Caco-2 (cell line): ENCODE measurements at regions not wholly inside any gene's neighbourhood (a gene's known extent, or its start where the extent isn't known, plus 50 kb on each side); places are given as distances from the start of the nearest gene placed in this dataset.

ENCODE experiments used
- BruUV-seq: library from RNA; stranded (reverse); fragments of 400-500 nt; replicated peaks from 2 replicates; lab custom pipeline; 2021; lab: Mats Ljungman, UMichigan
- CTCF ChIA-PET: fragments of 300-600 bp; sonication (Branson Sonifier 250); formaldehyde crosslinking; loops from one replicate; lab custom pipeline; 2022; ENCODE audit warnings: antibody characterized with exemption; lab: Charles Lee
- POLR2A ChIA-PET: fragments of 300-600 bp; sonication (Branson Sonifier 250); formaldehyde crosslinking; loops from one replicate; lab custom pipeline; 2022; ENCODE audit warnings: antibody characterized with exemption; lab: Charles Lee
- DNase-seq, 2 experiments: peaks; one replicate each; pipeline versions ENCODE4 v3.0.0 to v3.0.0-alpha.2; 2020 to 2022
- H3K27me3 ChIP-seq: replicated peaks from 2 replicates; pipeline ENCODE4 v1.6.0; 2011; ENCODE audit warnings: low read length; ENCODE audit not compliant: control insufficient read depth, insufficient read depth
- H3K36me3 ChIP-seq: 2 replicates; pipeline ENCODE4 v1.5.1; 2011; ENCODE audit warnings: low read length; ENCODE audit not compliant: control insufficient read depth, insufficient read depth
- H3K4me1 ChIP-seq: fragments of 250-450 bp; sonication (Bioruptor Pico); 2 replicates; pipeline ENCODE4 v1.5.1; 2020; ENCODE audit warnings: mild to moderate bottlenecking
- H3K4me3 ChIP-seq: 2 replicates; pipeline ENCODE4 v1.5.1; 2011; ENCODE audit warnings: low read depth, mild to moderate bottlenecking, control low read depth, low read length
- H3K9me3 ChIP-seq: fragments of 250-450 bp; sonication (Bioruptor Pico); 2 replicates; pipeline ENCODE4 v1.5.1; 2020; ENCODE audit warnings: mild to moderate bottlenecking, moderate library complexity
- H3K27ac Mint-ChIP-seq: one replicate; pipeline ENCODE4 v1.8.0; 2022; ENCODE audit warnings: mixed read lengths; ENCODE audit not compliant: unreplicated experiment
- H3K27me3 Mint-ChIP-seq: one replicate; pipeline ENCODE4 v1.8.0; 2022; ENCODE audit warnings: mixed read lengths; ENCODE audit not compliant: insufficient read depth, unreplicated experiment
- H3K36me3 Mint-ChIP-seq: one replicate; pipeline ENCODE4 v1.8.0; 2022; ENCODE audit warnings: mild to moderate bottlenecking, mixed read lengths; ENCODE audit not compliant: insufficient read depth, unreplicated experiment
- H3K4me1 Mint-ChIP-seq: one replicate; pipeline ENCODE4 v1.8.0; 2022; ENCODE audit warnings: low read depth, mixed read lengths; ENCODE audit not compliant: unreplicated experiment
- H3K4me3 Mint-ChIP-seq: one replicate; pipeline ENCODE4 v1.8.0; 2022; ENCODE audit warnings: mild to moderate bottlenecking, moderate library complexity, mixed read lengths; ENCODE audit not compliant: unreplicated experiment
- H3K9me3 Mint-ChIP-seq: one replicate; pipeline ENCODE4 v1.8.0; 2022; ENCODE audit warnings: mixed read lengths; ENCODE audit not compliant: unreplicated experiment
- intact Hi-C: fragments of 100-400 bp; cut with micrococcal nuclease; formaldehyde crosslinking; loops from one replicate; pipeline ENCODE4 v1.10.0; 2022; ENCODE audit not compliant: unreplicated experiment
- TF ChIP-seq, protein P1 (sequence below), 2 experiments: fragments of 200-600 bp in 1 of 2; IDR thresholded peaks; 1 replicate in 1 of 2; 2 replicates in 1 of 2; pipeline versions ENCODE4 v1.5.1 to v1.8.0; 2011 to 2022; ENCODE audit warnings: antibody characterized with exemption in 1 of 2, control low read depth in 1 of 2, inconsistent platforms in 1 of 2, low read depth in 1 of 2, low read length in 1 of 2, mild to moderate bottlenecking in 1 of 2, moderate library complexity in 1 of 2; ENCODE audit not compliant: insufficient read depth in 1 of 2, severe bottlenecking in 1 of 2, unreplicated experiment in 1 of 2

DNA sequence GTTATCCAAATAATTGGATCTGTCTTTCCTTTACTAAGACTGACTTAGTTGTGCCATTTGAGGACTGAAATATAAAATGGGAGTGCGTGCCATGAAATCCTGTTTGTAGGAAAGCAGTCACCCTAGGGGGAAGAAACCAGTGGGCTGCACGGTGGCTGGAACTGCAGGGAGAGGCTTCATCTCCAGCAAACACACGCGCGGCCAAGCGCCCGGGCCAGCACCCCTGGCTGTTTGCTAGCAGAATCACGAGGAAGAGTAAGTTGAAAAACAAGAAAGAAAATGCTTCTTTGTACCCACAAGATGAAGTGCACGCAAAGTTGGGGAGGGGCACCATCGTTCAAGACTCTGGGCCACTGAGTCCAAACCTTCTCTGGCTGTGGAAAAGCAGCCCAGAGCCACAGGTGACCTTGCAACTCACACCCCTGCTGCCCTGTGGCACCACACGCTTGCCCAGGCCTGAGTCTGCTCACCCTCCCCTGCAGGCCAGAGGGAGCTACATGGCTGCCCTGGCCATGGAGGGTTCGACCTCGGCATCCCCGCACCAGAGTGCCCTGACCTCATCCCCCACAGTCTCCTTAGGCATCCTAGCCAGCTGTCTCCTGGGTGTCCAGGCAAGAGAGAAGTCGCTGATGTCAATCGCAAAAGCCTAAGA is 55.2 kb downstream of the IRX2 start:
- intact Hi-C loops = no loop called here
- Mint-ChIP-seq H3K4me1 (no peaks in the 10 kb centered on the region), H3K27me3 (no peaks in the 10 kb centered on the region), H3K36me3 (peaks cover 4% of the 10 kb centered on the region), H3K4me3 (no peak overlapping the region), H3K9me3 (peaks cover 25% of the 10 kb centered on the region), H3K27ac (no peak overlapping the region)
- Histone ChIP-seq H3K36me3 (no peaks in the 10 kb centered on the region), H3K9me3 (no peaks in the 10 kb centered on the region), H3K4me3 (no peak overlapping the region), H3K4me1 (no peaks in the 10 kb centered on the region), H3K27me3 (no peaks in the 10 kb centered on the region)
- DNase-seq = no peak
- TF ChIP-seq, protein P1, sequence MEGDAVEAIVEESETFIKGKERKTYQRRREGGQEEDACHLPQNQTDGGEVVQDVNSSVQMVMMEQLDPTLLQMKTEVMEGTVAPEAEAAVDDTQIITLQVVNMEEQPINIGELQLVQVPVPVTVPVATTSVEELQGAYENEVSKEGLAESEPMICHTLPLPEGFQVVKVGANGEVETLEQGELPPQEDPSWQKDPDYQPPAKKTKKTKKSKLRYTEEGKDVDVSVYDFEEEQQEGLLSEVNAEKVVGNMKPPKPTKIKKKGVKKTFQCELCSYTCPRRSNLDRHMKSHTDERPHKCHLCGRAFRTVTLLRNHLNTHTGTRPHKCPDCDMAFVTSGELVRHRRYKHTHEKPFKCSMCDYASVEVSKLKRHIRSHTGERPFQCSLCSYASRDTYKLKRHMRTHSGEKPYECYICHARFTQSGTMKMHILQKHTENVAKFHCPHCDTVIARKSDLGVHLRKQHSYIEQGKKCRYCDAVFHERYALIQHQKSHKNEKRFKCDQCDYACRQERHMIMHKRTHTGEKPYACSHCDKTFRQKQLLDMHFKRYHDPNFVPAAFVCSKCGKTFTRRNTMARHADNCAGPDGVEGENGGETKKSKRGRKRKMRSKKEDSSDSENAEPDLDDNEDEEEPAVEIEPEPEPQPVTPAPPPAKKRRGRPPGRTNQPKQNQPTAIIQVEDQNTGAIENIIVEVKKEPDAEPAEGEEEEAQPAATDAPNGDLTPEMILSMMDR (IDR thresholded peaks at IDR 0.05; ENCODE audit: insufficient read depth in 1 of 2, low read depth in 1 of 2, low read length in 1 of 2, severe bottlenecking in 1 of 2, unreplicated experiment in 1 of 2) = no peak
- CTCF ChIA-PET = interaction anchor here (1.0 kb wide), 1 partner anchor 109 kb away, joined by 4 read pairs; no protein-coding TSS in a partner anchor
- POLR2A ChIA-PET = no interaction called here
- BruUV-seq = no TSS peak

DNA sequence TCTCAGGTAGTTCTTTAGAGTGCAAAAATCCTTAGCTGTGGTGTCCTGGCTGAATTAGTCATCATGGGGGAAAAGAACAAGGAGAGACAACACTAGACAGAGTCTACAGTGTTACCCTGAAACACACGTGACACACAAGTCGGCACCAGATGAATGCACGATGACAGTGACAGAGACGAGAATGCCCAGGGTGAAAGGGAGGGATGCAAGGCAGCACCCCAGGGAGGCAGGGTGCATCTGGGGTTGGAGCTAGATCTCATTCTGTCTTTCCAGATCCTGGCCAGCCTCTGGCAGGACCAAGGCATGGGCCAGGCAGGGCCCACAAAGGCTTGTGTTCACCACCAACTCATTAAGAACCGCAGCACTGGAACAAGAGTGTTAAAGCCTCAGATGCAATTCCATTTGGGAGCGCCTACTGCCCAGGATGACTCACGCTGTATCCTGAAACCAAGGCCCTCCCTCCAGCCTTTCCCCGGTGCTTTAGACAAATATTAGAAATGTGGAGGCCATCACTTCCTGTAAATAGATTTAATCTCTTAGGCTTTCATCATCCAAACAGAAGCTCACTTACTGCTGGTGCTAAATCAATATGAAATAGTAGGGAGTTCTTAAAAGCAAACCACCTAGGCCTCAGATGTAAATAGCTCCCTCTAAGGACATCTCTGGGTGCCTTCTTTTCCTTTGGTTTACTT is 56.1 kb downstream of the IRX2 start:
- Mint-ChIP-seq H3K9me3 (peaks cover 30% of the 10 kb centered on the region), H3K27ac (no peak overlapping the region), H3K4me3 (no peak overlapping the region), H3K36me3 (peaks cover 4% of the 10 kb centered on the region), H3K27me3 (no peaks in the 10 kb centered on the region), H3K4me1 (no peaks in the 10 kb centered on the region)
- H3K27me3 ChIP-seq = no peaks in the 10 kb centered on the region
- ChIA-PET POLR2A (no interaction called here), CTCF (interaction anchor here (0.6 to 1.0 kb wide), 2 partner anchors 43 to 110 kb away, joined by 3 to 4 read pairs; no protein-coding TSS in a partner anchor)
- H3K4me3 ChIP-seq = no peak overlapping the region
- intact Hi-C loops = no loop called here
- DNase-seq = no peak
- no peaks in the 10 kb centered on the region for H3K36me3 ChIP-seq
- no TSS peak for BruUV-seq
- H3K4me1 ChIP-seq = no peaks in the 10 kb centered on the region
- no peaks in the 10 kb centered on the region for H3K9me3 ChIP-seq
- TF ChIP-seq, protein P1 (IDR thresholded peaks at IDR 0.05; ENCODE audit: insufficient read depth in 1 of 2, low read depth in 1 of 2, low read length in 1 of 2, severe bottlenecking in 1 of 2, unreplicated experiment in 1 of 2) = no peak

DNA sequence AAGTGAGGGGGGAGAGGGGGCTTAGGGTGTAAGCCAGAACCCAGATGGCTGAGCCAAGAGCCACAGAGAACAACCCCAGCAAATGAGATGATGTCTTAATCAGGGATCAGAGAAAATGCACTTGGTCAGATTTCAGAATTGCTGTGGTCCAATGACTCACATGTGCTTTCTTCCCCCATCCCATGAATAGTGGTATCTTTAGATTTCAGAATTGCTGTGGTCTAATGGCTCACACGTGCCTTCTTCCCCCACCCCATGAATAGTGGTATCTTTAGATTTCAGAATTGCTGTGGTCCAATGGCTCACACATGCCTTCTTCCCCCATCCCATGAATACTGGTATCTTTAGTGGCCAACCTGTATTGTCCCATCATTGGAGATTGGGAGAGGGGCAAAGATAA is 59.9 kb downstream of the IRX2 start:
- peaks cover 30% of the 10 kb centered on the region for H3K9me3 Mint-ChIP-seq
- intact Hi-C loops = no loop called here
- BruUV-seq = no TSS peak
- DNase-seq = no peak
- TF ChIP-seq, protein P1 (IDR thresholded peaks at IDR 0.05; ENCODE audit: insufficient read depth in 1 of 2, low read depth in 1 of 2, low read length in 1 of 2, severe bottlenecking in 1 of 2, unreplicated experiment in 1 of 2) = no peak
- no peak overlapping the region for H3K4me3 Mint-ChIP-seq
- peaks cover under 1% of the 10 kb centered on the region for H3K27me3 Mint-ChIP-seq
- H3K27ac Mint-ChIP-seq = no peak overlapping the region
- Histone ChIP-seq H3K36me3 (no peaks in the 10 kb centered on the region), H3K27me3 (no peaks in the 10 kb centered on the region), H3K9me3 (no peaks in the 10 kb centered on the region), H3K4me1 (no peaks in the 10 kb centered on the region), H3K4me3 (no peak overlapping the region)
- POLR2A ChIA-PET = no interaction called here
- no peaks in the 10 kb centered on the region for H3K36me3 Mint-ChIP-seq
- H3K4me1 Mint-ChIP-seq = no peaks in the 10 kb centered on the region
- CTCF ChIA-PET = no interaction called here
